ENCODE measurements at regions not wholly inside any gene's neighbourhood (a gene's known extent, or its start where the extent isn't known, plus 50 kb on each side); places are given as distances from the start of the nearest gene placed in this dataset.
A peak's percentile ranks its signal among the peaks of the same experiment; 100 is the strongest.

DNA sequence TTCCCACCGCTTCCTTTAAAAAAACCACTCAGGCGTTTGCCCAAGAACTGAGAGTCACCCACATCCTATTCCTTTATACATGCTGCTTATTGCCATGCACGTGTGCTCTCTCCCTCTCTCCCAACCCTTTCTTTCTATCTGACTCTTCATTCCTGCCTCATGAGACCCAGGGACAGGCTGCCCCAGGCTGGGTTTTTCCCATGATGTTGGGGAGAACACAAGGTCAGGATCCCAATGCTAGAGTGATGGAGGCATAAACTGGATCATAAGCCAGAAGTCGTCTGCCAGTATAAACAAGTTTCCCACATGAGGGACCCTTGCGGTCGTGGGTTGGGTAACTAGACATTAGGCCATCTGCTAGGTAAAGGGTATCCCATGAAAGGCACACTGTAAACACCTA lies 64.9 kb downstream of the CD2 start:
- no peak for DNase-seq (ENCODE audit: low read depth in 4 of 4, low spot score in 1 of 4)

DNA sequence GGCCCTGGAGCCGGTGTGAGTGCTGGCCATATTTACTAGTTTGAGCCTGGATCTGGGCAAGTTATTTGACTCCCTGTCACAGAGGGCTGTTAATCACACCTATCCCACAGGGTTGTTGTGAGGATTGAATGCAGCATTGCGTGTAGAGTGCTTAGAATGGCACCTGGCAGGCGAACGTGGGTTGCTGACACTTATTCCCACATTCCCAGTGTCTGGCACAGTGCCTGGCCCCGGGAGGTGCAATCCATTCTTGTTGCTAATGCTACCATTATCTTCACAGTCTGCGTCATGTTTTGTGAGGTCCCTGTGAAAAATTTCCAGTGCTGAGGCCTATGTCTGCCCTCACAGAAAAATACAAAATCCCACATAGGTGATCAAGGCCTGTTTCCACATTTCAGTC lies 66.1 kb downstream of the CD2 start:
- DNase-seq (ENCODE audit: low read depth in 4 of 4, low spot score in 1 of 4), result no peak

DNA sequence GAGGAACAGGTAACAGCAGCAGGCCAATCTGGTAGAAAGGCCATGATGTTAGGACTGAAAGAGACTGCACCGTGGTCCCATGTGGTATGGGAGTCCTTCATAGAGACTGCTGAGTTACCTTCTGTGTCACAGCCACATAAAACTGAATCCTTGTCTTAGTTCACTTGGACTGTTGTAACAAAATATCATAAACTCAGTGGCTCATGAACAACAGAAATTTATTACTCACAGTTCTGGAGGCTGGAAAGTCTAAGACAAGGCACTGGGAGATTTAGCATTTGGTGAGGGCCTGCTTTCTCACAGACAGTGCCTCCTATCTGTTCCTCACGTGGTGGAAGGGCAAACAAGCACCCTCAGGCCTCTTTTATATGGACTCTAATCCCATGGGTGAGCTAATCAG lies 67.5 kb downstream of the CD2 start:
- no peak for DNase-seq (ENCODE audit: low read depth in 4 of 4, low spot score in 1 of 4)

DNA sequence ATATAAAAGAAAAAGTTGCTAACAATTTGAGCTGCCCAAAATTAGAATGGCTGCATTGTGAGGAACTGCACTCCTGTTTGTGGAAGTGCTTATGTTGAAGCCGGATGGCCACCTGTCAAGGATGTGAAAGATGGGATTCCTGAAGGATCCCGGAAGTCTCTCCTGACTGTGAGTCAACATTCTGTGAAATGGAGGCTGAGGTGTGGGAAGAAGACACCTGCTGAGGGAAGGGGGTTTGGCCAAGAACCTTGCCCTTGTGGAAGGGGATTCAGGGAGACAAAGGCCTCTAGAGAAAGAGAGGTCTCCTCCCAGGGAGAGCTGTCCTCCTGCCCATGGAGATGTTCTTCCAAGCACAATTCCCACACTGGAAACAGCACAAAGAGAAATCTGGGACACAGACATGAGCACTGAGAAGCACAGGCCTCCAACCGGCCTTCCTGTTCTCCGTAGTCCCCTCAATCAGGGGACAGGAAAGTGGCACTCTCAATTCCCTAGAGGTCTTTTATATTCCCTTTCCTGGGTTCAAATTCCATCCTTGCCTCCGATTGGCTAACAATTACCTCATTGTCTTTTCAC lies 70.5 kb downstream of the CD2 start:
- no peak for DNase-seq (ENCODE audit: low read depth in 4 of 4, low spot score in 1 of 4)

GRCh38 chr1:116825207-116825719 lies 71.0 kb downstream of the CD2 start:
- DNase-seq (ENCODE audit: low read depth in 4 of 4, low spot score in 1 of 4), result no peak

DNA sequence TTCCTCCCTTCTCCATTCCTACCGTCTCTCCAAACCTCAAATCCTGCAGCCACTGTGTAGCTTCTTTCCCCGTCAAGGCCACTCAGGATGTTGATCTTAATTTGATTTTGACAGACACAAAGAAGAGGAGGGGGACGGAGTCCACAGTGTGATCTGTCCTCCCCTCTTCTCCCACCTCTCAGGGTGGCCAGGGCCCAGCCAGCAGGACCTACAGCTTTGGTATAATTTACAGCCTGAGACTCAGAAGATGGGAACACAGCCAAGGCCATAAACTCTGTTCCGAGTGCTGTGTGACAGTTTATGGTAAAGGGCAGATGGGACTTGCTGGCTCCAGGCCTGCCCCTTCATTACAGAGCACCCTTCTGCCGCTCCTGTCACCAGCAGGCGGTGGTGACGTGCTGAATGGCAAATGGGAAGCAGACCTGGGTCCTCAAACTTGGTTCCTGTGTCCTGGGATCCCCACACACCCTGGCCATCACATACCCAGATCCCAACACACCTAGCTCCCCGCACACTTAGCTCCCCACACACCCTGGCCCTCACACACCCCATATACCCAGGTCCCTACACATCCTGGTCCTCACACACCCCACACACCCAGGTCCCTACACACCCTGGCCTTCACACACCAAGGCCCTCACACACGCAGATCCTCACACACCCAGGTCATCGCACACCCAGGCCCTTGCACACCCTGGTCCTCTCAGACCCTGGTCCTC lies 71.6 kb downstream of the CD2 start:
- no peak for DNase-seq (ENCODE audit: low read depth in 4 of 4, low spot score in 1 of 4)

- DNase-seq (ENCODE audit: low read depth in 4 of 4, low spot score in 1 of 4), result peak; percentile 36 to 68 (median 44)
Observed at GRCh38 chr1:116826818-116827606, 72.8 kb downstream of the CD2 start.

GRCh38 chr1:116827607-116828105 lies 73.4 kb downstream of the CD2 start:
- DNase-seq (ENCODE audit: low read depth in 4 of 4, low spot score in 1 of 4), result no peak

DNA sequence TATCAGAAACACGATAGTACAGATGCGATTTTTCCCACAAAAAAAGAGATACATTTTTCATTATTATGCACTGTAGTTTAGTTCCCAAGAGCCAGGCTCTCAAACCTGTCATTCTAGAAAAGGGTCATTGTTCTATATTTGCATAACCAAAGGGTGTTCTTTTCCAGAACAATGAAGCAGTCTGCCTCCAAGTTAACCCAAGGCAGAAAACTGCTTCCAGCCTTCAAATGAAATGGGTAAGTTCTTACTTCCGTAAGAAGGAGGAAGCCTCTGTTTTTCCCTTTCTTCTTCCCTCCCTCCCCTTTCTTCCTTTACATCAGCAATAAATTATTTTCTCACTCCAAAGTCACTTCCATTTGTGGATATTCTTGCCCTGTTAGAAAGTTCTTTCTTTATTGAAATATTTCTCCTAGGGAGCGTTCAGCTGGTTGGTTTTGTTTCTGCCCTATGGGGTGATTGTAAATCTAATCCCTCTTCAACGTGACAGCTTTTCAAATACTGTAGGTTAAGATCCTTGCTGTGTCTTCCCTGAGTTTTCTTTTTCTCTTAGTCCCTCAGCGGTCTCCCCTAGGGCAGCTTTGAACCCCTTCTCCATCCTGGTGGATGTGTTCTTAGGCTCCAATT lies 77.3 kb upstream of the PTGFRN start:
- DNase-seq (ENCODE audit: low read depth in 4 of 4, low spot score in 1 of 4), result no peak

GRCh38 chr1:116832932-116833578 lies 76.7 kb upstream of the PTGFRN start:
- no peak for DNase-seq (ENCODE audit: low read depth in 4 of 4, low spot score in 1 of 4)

- no peak for DNase-seq (ENCODE audit: low read depth in 4 of 4, low spot score in 1 of 4)
Observed at GRCh38 chr1:116833718-116834117, 76.0 kb upstream of the PTGFRN start.

DNA sequence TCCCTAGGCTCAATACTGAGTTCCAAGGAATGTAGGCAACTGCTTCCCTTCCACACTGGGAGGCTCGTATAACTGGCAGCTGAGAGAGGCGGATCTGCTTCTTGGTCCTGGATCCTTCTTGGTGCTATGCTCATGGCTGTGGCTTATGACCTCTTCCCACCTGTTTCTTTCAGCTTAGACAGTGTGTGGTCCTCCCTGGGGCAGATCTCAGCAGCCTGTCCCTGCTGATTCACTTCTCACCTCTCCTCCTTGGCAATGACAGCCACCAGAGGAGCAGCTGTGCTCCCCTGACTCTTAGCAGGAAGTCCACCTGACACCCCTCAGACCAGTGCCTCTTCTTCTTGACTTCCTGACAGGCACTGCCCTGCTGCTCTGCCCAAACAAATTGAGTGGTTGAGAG lies 75.1 kb upstream of the PTGFRN start:
- no peak for DNase-seq (ENCODE audit: low read depth in 4 of 4, low spot score in 1 of 4)

DNA sequence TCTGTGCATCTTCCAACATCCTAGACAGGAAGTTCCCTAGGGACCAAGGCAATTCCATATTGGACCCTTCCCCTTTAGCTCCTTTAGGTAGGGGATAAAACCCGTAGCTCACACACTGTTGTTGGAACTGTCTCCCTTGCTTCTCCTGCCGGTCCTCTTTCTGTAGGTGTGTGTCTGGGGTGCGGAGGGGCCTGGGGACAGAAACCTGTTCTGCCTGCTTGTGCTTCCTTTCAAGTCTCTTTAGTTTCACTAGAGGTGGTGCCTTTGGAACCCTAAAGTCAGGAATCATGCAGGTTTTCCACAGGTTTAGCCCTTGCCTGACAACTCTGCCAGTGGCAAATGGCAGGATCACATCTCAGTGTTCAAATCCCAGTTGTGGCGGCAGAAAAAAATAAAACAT lies 74.6 kb upstream of the PTGFRN start:
- DNase-seq (ENCODE audit: low read depth in 4 of 4, low spot score in 1 of 4), result no peak

DNA sequence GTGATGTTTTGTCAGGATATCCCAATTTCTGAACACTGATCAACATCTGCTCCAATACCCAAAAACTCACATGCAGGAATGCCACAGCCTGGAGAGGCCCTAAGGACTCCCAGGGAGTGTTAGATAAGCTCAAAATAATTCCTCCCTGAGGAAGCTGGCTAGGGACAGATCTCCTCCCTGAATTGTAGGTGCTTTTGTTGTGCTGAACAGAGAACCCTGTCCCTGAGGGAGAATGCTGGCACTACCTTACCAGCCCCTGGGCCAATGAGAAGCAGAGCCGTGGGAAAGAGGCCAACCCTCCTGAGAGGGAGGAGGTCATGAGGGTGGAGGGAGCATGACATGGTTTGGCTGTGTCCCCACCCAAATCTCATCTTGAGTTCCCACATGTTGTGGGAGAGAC lies 73.6 kb upstream of the PTGFRN start:
- DNase-seq (ENCODE audit: low read depth in 4 of 4, low spot score in 1 of 4), result no peak

DNA sequence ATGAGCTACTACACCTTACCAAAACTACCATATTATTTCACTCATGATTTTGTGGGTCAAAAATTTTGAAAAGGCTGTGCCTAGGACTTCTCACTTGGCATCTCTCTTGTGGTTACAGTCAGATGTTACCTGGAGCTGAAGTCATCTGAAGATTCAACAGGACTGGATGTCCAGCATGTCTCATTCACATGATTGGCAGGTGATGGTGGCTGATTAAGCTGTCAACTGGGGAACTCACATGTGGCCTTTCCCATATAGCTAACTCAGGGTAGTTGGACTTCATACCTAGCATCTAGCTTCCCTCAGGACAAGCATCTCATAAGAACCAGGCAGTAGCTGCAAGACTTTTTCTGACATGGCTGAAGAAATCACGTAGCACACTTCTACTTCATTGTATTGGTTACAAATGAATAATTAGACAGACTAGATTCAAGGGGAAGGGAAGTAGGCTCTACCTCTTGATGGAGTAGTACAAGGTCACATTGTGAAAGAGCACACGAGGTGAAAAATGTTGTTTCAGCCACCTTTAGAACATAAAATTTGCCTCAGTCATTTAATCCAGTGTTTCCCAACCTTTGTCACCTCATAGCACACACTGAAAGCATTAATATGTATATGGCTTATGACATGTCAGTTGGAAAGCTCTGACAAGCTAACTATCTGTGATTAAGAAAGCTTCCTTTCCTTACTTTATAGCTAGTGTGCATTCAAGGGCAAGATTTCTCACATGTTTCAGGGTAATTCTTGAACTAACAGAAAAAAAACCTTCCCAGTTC lies 68.0 kb upstream of the PTGFRN start:
- no peak for DNase-seq (ENCODE audit: low read depth in 4 of 4, low spot score in 1 of 4)

DNA sequence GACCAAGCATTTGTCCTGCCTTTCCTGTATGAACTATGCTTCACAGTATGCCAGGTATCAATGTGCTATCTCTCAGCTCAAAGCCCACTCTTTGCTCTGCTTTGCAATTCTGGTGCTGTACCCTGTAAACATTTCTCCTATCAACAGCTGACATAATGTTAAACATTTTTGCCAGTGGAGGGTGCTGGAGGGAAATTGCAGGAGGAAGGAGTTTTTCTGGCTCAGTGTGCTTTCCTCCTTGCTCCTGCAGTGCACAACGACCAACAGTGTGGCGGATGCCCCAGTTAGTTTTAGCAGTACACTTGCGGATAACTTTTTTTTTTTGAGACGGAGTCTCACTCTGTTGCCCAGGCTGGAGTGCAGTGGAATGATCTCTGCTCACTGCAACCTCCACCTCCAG lies 67.1 kb upstream of the PTGFRN start:
- DNase-seq (ENCODE audit: low read depth in 4 of 4, low spot score in 1 of 4), result no peak

DNA sequence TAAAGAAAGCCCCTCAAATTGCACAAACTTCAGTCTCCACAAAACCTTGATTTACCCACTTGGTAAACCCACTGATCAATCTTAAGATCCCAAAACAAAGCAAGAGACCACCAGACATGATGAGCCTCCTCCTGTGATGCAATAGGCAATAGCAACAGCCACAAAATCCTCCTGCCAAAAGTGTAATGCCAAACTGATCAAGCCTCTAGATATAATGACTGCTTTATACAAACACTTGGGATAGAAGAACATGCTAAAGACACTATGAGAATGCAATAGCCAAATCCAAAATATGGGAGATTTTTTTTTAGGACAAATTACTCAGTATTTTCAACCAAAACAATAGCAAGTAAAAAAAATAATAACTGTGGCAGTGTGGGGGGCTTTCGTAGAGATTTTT lies 64.9 kb upstream of the PTGFRN start:
- no peak for DNase-seq (ENCODE audit: low read depth in 4 of 4, low spot score in 1 of 4)

DNA sequence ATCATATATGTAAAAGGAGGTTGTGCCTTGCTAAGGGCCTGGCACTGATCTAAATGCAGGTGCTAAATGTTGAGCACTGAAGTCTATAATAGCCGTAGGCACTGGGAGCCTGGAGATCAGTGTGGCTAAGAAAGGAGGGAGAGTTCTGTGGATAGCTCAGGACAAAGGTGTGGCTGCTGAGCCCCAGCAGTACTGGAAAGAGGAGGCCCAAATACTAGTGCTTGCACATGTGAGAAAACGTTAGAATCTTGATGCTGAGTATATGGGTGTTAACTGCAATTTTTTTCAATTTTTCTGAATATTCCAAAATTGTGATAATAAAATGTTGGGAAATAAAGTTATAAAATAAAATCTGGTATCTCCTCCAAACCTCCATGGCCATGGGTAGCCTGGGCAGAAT lies 62.5 kb upstream of the PTGFRN start:
- DNase-seq (ENCODE audit: low read depth in 4 of 4, low spot score in 1 of 4), result no peak

- DNase-seq (ENCODE audit: low read depth in 4 of 4, low spot score in 1 of 4), result no peak
Observed at GRCh38 chr1:116847688-116848531, 61.8 kb upstream of the PTGFRN start.
